Esophagus squamous epithelium (tissue), 5 donors: ENCODE measurements at regions not wholly inside any gene's neighbourhood (a gene's known extent, or its start where the extent isn't known, plus 50 kb on each side); places are given as distances from the start of the nearest gene placed in this dataset.
"Not testable (repeated sequence)": the region's sequence is repeated elsewhere in the genome, so short reads cannot be mapped to it uniquely, and the experiment has no call there.

Source experiments
- DNase-seq: peaks from one replicate; lab custom pipeline; 2025; lab: John Stamatoyannopoulos, UW
- H3K27ac ChIP-seq, 4 donors: fragments of 200-600 bp; sonication (generic); one replicate each; pipeline ENCODE4 v1.5.1; 2016 to 2019; ENCODE audit warnings: mild to moderate bottlenecking in 1 of 4
- H3K27me3 ChIP-seq, 4 donors: fragments of 200-600 bp; sonication (generic); 1 replicate in 3 of 4; 2 replicates in 1 of 4; pipeline versions ENCODE4 v1.5.1 to v1.6.0; 2017 to 2021; ENCODE audit warnings: antibody characterized with exemption in 1 of 4
- H3K36me3 ChIP-seq, 3 donors: fragments of 200-600 bp; sonication (generic); one replicate each; pipeline ENCODE4 v1.5.1; 2016 to 2019
- H3K4me1 ChIP-seq, 3 donors: fragments of 200-600 bp; sonication (generic); one replicate each; pipeline ENCODE4 v1.5.1; 2017 to 2019
- H3K4me3 ChIP-seq, 4 donors: fragments of 200-600 bp; sonication (generic); 1 replicate in 3 of 4; 2 replicates in 1 of 4; pipeline ENCODE4 v1.5.1; 2016 to 2019; ENCODE audit warnings: mild to moderate bottlenecking in 2 of 4, moderate library complexity in 1 of 4
- H3K9me3 ChIP-seq, 3 donors: fragments of 200-600 bp; sonication (generic); one replicate each; pipeline ENCODE4 v1.5.1; 2016 to 2019
- CTCF ChIP-seq, 6 experiments: fragments of 450-650 bp in 4 of 6; fragments of 200-600 bp in 2 of 6; sonication (generic) in 2 of 6; IDR thresholded peaks; one replicate each; pipeline ENCODE4 v1.5.1; 2016 to 2019; ENCODE audit warnings: antibody characterized with exemption in 6 of 6, mild to moderate bottlenecking in 4 of 6, moderate library complexity in 4 of 6
- POLR2A ChIP-seq, 4 donors: fragments of 450-650 bp; IDR thresholded peaks; one replicate each; pipeline ENCODE4 v1.6.1; 2017; ENCODE audit warnings: antibody characterized with exemption in 4 of 4, mild to moderate bottlenecking in 4 of 4, moderate library complexity in 3 of 4
- WGBS, 2 donors: methylation state at CpG; one replicate each; pipeline ENCODE4 v1.1.5; 2018; 5-methylcytosine and 5-hydroxymethylcytosine counted together
- intact Hi-C: fragments of 100-400 bp; cut with DNase I; formaldehyde crosslinking; loops from one replicate; pipeline ENCODE4 v1.15.0; 2022
- donor health status: DM: yes; HTN: yes; CAD: no.

GRCh38 chr17:45554479-45554878 is 64.0 kb upstream of the PLEKHM1 start:
- intact Hi-C loops, H3K27ac ChIP-seq, H3K4me3 ChIP-seq, H3K27me3 ChIP-seq, H3K36me3 ChIP-seq, H3K4me1 ChIP-seq, H3K9me3 ChIP-seq, DNase-seq: not testable (repeated sequence)
- no CpG with 5 or more reads among the region's 1 CpG for WGBS, 2 donors

DNA sequence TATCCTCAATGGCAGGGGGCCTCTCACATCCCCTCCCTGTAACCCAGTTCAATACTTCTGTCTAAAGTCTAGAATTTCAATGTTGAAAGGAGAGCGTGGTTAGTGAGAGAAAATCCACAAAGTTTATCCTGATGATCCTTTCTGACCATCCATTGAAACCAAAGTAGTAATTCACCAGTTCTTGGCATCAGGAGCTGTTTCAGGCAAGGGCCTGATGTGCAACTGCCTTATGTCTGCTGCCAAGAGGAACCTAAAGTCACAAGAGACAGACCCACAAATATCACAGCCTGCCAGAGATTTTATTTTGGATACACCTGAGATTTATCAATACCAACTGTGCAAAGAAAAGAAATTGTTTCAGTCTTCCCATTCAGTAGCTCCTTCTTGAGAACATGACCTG is 68.3 kb upstream of the PLEKHM1 start:
- intact Hi-C loops, H3K9me3 ChIP-seq, H3K4me3 ChIP-seq, H3K27ac ChIP-seq, H3K27me3 ChIP-seq, H3K4me1 ChIP-seq, DNase-seq, H3K36me3 ChIP-seq: not testable (repeated sequence)
- WGBS, 2 donors: no CpG with 5 or more reads among the region's 1 CpG

DNA sequence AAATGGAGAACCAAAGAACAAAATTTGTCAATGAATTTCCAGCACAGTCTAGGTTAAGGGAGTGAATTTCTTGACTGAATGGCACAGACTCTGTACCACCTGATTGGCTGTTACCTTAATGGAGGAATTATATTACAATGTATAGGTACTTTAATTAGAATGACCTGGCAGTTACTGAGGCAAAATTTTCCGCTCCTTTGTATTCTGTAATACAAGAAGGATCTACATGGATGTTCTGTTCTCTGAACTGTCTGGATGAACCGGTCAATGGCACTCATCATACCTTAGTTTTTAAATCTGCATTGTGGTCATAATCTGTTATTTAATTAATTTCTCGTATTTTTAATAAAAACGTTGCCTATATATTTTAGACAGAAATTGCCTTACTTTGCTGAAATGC is 72.3 kb upstream of the PLEKHM1 start:
- 88% methylated on average over 4 of the region's 4 CpGs for WGBS, 2 donors
- H3K4me3 ChIP-seq, DNase-seq, H3K36me3 ChIP-seq, intact Hi-C loops, H3K4me1 ChIP-seq, H3K9me3 ChIP-seq, H3K27ac ChIP-seq, H3K27me3 ChIP-seq: not testable (repeated sequence)

GRCh38 chr17:45563283-45563682 is 72.8 kb upstream of the PLEKHM1 start:
- H3K4me1 ChIP-seq, H3K27ac ChIP-seq, H3K9me3 ChIP-seq, H3K27me3 ChIP-seq, H3K4me3 ChIP-seq, DNase-seq, H3K36me3 ChIP-seq, intact Hi-C loops: not testable (repeated sequence)
- WGBS, 2 donors: 75 to 84% methylated on average over 3 of the region's 3 CpGs

GRCh38 chr17:45568275-45568674 is 77.8 kb upstream of the PLEKHM1 start:
- WGBS, 2 donors: 72 to 80% methylated on average over 1 of the region's 1 CpG
- DNase-seq, H3K36me3 ChIP-seq, H3K9me3 ChIP-seq, H3K27me3 ChIP-seq, H3K4me3 ChIP-seq, H3K4me1 ChIP-seq, H3K27ac ChIP-seq, intact Hi-C loops: not testable (repeated sequence)

DNA sequence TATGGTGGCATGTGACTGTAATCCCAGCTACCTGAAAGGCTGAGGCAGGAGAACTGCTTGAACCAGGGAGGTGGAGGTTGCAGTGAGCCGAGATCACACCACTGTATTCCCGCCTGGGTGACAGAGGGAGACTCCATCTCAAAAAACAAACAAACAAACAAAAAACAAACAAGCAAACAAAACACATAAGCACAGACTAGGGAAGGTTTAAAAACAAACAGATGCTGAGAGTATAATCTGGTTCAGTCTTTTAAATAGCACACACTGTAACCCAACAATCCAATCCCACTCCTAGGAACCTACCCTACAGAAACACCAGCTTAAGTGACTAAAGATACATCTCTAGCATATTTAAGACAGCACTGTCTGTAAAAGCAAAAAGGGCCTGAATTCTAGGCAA is 82.8 kb upstream of the PLEKHM1 start:
- DNase-seq, H3K27me3 ChIP-seq, intact Hi-C loops, H3K9me3 ChIP-seq, H3K4me3 ChIP-seq, H3K36me3 ChIP-seq, H3K27ac ChIP-seq: not testable (repeated sequence)
- peaks cover 10 to 48% (median 26%) of the 10 kb centered on the region in 3 donors for H3K4me1 ChIP-seq
- WGBS, 2 donors: 95% methylated on average over 2 of the region's 2 CpGs

DNA sequence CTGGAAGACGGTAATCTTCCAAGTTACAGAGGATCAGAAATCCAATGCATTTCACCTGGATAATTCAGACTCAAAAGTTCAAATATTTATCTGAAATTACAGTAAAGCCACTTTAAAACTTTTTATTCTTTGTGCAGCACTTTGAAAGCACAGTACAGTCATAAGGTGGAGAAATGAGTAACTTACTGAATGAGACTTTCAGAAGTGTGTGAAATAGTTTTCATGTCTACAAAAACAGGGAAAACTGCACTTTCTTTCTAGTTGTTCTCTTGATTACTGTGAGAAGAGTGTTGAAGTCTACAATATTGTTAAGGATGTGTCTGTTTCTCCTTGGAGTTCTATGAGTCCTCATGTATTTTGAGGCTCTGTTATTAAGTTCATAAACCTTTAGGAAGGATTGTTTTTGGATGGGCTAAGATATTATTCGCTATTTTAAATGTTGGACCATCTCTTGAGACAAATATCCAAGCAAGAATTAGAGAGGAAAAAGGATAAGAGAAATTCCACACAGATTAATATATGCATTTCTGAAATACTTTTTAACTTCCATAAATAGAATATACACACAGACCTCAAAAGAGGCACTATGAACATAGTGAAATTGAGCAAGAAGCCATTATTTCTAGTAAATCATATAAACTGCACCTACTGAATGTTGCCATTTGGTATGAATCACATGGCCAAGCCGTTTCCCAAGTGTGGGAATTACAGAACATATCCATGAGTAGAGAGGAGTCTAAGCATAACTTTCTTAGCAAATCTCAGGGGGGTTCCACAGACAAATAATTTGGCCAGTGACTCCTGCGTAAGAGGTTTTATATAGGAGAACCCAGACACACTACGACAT is 83.6 kb upstream of the PLEKHM1 start:
- peaks cover 10 to 57% (median 31%) of the 10 kb centered on the region in 3 donors for H3K4me1 ChIP-seq
- no peak for DNase-seq

More for the DNA sequence above, 83.6 kb upstream of the PLEKHM1 start:
- intact Hi-C loops: no loop called here
- no peak for TF ChIP-seq CTCF (IDR thresholded peaks at IDR 0.05)
- TF ChIP-seq POLR2A (IDR thresholded peaks at IDR 0.05): no peak
- Histone ChIP-seq H3K4me3 (no peak overlapping the region), H3K9me3 (no peaks in the 10 kb centered on the region), H3K27ac (peak overlapping the region in 1 of 4 donors; percentile 77), H3K27me3 (no peaks in the 10 kb centered on the region), H3K36me3 (peaks cover 0 to 5% (median 0%) of the 10 kb centered on the region in 3 donors)
- WGBS, 2 donors: 67 to 71% methylated on average over 5 of the region's 5 CpGs
